DMS114 treated with DMSO at 0.1 percent for 48 hours (cell line): ENCODE measurements at regions not wholly inside any gene's neighbourhood (a gene's known extent, or its start where the extent isn't known, plus 50 kb on each side); places are given as distances from the start of the nearest gene placed in this dataset.

Source experiments
- DNase-seq: peaks from one replicate; lab custom pipeline; 2025; ENCODE audit not compliant: unreplicated experiment; lab: John Stamatoyannopoulos, UW

DNA sequence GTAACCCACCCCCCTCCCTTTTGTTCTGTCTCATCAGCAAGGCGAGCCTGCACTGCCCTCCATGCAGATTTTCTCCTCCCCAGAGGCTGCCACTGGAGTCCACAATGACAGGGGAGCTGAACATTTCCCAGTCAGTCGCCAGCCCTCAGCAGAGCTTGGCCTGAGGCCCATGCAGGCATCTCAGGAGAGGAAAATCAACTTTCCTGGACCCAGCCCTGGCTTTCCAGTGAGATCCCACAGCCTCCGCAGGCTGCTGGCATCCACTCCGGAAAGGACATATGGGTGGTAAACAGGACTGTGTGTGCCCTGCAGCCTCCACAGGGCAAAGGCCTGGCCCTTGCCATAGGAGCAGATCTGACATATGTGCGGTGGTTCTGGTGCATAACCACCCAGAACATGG is 253.8 kb downstream of the TNS1 start:
- no peak for DNase-seq

DNA sequence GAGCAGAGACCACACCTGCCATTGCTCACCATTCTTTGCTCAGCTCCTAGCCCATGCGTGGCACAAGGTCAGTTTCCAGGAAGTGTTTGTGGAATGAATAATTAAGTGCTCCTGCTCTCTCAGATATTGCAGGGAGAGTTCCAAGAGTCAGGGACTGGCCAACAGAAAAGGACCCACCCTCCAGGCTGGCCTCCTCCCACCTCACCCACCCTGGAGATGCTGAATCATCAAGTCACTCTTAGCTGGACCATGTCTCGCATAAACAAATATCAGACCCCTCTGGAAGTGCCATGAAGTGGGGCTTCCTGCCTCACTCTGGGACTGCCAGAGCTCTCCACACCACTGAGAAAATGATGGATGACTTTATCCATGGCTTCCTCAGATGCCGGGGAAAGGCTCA is 256.0 kb downstream of the TNS1 start:
- no peak for DNase-seq

DNA sequence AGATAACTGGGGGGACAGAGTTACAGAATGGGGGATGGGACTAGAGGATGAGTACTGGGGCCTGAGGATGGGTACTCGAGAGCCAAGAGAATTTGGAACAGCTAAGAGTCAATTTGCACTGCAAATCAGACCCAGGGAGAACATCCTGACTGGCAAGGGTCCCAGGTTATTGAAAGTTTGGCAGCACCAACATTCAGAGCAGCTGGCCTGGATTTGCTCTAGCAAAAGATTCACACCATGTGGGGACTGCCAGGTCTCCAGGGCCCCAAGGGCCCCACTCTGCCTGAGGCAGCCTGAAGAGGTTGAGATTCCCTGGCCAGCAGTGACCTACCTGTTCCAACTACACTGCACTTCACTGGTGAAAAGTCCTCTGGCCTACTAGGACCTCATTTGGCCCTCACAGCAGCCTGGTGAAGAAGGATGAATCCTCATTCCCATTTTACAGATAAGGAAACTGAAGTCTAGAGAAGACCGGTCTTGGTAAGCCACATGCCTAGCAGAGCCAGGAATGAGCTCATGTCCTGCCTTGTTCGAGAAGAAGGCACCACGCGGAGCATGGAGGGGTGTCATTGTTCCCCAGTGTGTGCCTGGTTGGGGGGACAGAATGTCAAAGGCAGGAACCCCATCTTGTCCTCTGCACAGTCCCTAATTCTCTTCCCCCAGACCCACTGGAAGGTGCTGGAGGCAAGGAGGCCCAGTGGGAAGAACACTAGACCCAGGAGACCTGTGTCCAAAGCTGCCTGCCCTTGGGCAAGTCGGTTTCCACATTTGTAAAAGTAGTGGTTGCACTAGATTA is 258.6 kb downstream of the TNS1 start:
- no peak for DNase-seq

DNA sequence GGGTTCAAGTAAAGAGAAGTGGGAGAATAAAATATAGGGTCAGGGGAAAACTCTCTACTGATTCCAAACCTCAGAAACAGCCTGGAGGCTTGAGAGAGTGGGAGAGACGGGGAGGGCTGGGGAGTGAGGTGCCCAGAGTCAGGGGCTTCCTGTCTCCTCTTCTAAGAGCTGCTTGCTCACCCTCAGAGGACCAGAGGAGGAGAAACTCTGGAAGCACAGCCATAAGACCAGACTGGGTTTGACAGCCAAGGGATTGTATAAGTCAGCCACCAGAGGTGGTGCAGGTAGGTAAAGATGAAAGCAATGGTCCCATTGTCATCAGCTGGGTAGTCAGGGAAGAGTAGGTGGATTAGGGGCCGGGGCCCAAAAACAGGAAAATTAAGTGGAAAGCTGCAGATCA is 259.4 kb downstream of the TNS1 start:
- DNase-seq: no peak

DNA sequence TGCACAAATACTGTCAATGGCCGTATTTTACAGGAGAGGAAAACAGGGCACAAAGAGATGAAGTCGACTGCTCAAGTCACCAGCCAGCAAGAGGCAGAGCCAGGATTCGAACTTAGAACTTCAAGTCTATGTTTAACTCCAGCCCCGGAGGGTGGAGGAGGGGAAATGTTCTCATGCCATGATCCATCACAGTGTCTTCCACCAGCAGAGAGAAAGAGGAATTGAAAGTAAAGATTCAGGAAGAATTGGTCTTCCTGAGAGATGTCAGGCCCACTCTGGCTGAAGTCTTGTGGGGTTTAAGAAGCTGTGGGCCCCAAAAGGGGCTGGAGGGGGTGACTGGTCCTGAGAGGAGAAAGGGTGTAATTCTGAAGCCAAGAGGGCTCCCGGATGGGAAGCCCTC is 260.0 kb downstream of the TNS1 start:
- DNase-seq: no peak

DNA sequence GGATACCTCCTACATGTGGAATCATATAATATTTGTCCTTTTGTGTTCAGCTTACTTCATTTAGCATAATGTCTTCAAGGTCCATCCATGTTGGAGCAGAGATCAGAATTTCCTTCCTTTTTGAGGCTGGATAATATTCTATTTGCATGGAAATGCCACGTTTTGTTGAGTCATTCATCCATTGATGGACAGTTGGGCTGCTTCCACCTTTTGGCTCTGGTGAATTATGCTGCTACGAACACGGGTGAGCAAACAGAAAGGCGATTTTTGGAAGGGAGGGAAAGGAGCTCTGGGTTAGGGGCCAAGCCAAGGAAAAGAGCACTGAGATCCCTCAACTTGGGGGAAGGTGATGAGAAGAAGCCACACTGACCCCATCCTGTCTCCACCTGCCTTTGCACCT is 260.5 kb downstream of the TNS1 start:
- no peak for DNase-seq

DNA sequence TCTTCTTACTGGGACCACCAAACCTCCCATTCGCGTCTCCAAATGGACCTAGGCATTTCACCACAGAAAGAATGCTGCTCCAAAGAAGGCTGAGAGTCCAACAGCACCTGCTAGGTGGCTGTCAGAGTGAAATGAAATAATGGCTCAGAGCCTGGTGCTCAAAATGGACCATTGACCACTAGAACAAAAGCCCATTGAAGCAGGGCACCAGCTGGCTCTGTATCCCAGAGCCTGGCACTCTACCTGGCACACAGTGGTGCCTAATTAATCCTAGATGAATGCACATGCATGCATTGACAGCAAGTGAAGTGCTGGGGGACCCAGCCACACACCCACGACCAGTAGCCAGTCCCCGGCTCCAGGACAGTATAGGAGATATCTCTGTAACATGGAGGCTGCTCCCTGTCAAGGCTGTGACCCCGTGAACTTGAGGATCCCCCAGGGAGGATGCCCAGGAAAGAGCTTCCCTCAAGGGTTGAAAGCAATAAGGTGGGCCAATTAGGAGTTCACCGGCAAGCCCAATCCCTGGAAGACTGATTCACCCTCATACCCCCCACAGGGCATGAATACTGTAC is 261.3 kb downstream of the TNS1 start:
- DNase-seq: no peak

DNA sequence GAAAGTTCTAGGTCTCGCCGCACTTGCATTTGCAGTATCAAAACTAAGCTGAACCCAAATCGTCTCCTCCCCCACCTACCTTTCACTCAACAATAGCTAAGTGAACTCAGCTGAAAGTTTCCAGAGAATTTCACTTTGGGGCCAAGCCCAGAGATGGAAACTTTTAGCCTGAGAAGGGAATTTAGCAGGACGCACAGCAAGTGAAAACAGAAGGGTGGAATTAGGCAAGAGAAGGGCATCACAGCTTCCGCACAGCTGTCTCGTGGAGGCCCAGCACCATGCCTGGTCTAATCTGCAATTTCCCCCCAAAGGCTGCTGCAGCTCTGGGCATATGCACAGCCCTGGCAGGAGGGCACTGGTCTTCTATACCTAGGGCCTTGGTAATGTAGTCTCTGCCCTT is 262.0 kb downstream of the TNS1 start:
- no peak for DNase-seq

DNA sequence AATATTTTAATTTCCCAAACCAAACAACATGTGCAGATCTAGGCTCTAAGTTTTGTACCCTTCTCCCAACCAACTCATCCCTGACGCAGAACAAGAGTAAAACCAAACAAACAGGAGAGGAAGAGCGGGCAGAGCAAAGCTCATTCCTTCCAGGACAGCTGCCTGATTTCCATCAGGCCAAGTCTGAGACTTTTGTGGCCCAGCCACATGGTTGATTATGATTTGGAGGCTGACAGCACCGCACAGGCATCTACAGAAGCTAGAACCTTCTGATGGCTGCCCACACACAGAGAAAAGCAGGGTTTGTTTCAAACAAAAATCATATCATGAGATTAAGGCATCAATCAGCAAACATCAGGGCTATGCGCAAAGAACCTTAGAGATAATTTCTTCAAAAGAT is 262.6 kb downstream of the TNS1 start:
- no peak for DNase-seq

DNA sequence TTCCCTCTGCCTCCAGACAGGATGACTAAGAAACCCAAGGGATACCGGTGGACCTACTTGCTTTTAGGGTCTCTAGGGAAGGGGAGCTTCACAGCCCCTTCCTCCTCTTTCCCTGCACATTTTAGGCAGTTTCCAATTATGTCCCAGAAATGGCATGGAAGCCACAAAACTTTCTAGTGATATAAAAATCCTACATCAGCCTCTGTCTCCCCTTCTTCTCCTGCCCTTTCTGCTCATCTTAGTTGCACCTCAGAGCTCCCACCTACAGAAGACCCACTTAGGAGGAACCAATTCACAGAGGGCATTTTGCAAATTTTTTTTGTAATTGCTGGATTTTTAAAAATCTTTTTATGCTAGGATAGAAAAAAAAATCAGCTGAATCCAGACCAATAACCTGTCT is 263.1 kb downstream of the TNS1 start:
- DNase-seq: peak; percentile 7

DNA sequence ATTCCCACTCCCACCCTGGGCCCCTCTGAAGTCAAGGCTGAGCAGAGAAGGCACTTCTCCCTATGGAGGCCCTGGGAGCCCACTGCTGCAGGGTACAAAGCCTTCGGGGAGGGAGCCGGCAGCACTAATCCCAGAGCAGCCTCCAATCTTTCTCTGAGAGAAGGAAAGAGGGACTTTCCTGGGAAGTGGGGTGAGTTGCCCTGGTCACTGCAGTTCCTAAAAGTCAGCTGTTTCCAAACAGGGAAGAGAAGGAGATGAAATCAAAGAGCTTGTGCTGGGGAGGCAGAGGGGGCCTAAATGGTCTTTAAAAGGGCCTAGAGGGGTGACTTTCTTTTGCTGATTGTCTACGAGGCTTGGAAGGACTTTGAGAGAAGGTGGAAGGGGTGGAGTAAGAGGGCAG is 264.7 kb downstream of the TNS1 start:
- no peak for DNase-seq

DNA sequence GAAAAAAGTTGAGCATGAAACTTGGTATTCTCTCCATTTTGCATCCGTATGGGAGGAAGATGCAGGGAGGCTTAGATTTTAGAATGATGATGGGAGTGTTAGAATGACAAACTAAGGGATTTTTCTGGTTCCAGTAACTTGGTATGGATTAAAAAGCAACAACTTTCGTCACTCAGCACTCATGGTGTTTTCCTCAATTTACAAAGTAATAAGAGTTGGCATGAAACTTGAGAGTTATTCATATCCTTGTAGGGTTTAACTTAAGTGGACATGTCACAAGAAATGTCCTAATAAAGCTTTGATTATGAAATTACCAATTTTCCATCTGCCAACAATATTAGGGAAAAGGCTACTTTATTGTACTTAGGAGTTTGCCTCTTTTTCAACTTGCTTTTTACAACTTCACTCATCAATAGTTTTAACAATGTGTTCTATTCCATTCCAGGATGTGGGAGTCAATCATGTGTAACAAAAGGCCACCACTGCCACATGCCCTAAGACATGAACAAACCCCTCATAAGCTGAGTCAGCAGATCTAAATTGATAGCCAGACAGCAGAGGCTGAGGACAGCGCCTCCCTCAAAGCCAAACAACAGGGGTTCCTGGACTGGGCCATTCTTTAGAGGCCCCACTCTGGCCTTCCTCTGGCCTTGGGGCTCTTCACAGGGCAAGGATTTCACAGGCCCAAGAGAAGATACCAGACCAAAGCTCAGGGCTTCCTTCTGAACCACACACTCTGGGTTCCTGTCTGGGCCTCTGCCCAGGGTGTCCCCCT is 265.8 kb downstream of the TNS1 start:
- no peak for DNase-seq

DNA sequence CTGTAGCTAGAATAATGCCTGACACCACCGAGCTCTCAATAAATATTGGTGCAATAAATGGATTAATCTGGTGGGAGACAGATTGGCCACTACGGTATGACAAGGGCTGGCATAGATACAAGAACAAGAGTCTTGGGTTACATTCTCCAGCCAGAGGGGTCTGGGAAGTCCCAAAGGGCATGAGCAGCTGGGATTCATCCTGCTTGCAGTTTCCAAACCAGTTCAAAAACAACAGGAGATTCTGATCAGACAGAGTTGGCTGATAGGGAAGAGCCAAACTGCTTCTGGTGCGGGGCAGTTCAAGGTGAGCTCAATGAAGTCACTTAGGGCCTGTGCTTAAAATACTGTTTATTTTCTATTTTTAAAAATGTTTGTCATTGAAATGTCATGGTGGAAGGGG is 266.9 kb downstream of the TNS1 start:
- DNase-seq: no peak

DNA sequence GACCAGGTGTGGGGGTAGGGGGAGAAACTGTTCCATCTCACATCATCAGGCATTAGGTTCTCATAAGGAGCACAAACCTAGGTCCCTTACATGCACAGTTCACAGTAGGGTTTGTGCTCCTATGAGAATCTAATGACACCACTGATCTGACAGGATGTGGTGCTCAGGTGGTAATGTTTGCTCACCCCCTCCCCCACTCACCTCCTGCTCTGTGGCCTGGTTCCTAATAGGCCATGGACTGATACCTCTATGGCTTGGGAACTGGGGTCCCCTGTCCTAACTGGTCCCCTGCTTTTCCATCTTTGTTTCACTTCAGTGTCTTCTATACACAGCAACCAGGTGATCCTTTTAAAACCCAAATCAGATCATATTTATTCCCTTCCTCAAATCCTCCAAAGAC is 267.8 kb downstream of the TNS1 start:
- no peak for DNase-seq

DNA sequence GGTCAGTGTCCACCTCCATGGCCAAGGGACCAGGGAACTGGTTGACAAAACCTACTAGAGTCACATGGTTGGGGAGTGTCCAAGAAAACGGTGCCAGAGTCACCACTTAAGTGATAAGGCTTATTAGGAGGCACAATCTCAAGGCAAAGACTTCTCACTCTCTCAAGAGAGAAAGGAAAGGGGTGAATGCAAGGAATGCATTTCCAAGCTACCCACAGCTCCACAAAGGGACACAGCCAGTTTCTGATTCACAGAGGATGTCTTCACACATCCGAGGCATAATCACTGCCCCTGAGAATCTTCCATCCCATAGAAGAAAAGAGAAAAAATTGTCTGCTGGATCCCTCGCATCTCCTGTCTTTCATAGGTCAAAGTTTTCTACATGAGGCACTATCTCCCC is 269.3 kb downstream of the TNS1 start:
- no peak for DNase-seq

DNA sequence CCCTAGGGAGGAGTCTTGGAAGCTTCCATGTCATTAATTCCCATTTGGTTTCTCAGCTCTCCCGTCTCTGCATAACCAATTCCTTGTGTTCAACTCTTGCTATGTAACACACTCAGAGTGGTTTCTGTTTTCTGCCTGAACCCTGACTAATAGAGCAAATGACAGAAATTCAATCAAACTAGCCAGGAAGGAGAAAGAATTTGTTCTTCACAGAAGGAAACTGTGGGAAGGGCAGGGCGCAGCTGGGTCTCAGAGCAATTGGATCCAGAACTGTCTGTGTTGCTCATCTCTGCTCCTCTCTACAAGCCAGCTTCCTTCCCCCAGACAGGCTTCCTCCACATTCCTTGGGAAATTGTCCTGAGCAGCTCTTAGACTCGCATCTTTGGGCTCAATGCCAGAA is 269.8 kb downstream of the TNS1 start:
- DNase-seq: no peak

DNA sequence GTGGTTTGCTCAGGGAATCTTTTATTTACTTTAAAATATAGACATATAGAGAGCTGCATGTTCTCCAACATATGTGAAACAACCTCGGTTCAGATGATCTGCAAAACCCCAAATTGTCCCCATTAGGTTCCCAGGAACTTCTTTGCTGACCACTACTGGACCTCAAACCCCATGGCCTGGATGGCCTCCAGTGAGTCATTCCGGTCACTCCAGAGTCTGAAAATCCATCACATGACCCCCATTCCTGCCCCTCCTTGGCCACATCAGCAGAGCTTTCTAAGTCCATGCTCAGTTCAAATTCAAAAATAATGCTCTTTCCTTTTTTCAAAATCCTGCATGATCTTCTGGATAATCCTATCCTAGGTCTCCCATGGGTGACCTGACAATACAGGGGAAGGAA is 271.0 kb downstream of the TNS1 start:
- no peak for DNase-seq

DNA sequence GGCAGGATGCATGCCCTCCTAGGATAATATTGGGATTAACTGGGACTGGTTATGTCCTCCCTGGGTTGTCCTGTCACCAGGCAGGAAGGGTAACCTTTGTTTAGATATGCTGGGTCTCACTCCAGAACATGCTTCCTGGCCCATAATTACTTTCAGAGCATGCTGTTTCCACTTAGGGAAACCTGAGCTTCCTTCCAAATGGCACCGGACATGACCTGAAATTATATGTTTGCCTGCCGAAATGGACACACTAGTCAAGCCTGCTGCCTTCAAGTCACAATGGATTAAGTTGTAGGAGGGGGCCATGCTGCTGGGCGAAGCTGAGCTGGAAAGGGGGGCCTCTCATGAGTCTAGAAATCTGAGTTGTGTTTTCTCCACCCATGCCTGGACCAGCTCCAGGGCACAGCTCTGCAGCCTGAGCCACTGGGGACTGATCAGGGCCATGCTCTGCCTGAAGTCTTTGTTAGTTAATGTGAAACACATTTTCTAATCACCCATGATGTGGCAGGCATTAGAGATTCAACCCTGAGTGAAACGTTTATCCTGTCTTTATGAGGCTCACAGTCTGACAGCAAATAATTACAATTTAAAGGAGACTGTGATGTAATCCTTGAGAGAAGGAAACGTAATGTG is 273.3 kb downstream of the TNS1 start:
- no peak for DNase-seq

DNA sequence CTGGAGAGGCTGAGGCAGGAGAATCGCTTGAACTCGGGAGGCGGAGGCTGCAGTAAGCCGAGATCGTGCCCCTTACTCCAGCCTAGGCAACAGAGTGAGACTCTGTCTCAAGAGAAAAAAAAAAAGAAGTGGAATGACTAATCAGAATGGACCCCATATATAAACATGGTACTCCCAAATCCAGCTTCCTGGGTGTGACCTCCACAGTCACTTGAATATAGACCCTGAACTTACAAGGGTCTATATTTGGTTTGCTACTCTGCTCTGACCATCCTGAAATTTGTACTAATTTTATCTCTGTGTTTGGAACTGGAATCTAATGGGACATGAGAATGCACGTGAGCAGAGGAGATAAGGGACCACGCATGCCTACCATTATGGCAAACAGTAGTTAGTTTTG is 275.0 kb downstream of the TNS1 start:
- DNase-seq: no peak

DNA sequence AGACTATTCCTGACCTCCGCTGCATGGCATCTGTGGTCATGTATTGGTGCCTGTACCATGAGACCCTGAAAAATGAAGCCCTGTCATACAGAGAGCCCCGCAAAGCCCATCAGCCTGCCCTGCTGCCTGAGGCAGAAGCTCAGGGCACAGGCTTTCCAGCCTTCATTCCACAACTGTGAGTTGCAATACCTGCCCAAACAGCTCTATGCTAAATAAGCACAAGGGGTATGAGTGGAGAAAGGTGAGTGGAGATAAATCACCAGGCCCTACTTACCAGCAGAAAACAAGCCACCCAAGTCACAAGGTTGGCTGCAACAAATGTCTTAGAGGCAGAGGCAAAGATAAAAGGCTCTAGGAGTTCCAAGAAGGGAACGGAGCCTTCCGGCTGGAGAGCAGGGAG is 277.4 kb downstream of the TNS1 start:
- DNase-seq: no peak

DNA sequence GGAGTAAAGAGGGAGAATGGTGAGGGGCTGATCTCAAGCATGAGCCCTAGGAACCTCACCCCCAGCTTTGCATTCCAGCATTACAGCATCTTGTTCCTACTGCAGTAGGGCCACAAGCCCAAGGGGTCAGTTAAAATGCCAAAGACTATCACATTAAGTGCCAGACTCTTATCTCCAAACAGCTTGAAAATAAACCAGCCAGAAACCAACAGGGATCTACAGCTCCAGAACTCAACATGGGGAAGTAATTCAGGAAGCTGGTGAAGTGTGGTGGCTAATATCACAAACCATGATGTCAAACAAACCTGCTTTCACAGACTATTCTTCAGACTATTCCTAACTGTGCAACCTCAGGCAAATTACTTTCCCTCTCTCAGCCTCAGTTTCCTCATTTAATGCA is 278.3 kb downstream of the TNS1 start:
- DNase-seq: no peak

DNA sequence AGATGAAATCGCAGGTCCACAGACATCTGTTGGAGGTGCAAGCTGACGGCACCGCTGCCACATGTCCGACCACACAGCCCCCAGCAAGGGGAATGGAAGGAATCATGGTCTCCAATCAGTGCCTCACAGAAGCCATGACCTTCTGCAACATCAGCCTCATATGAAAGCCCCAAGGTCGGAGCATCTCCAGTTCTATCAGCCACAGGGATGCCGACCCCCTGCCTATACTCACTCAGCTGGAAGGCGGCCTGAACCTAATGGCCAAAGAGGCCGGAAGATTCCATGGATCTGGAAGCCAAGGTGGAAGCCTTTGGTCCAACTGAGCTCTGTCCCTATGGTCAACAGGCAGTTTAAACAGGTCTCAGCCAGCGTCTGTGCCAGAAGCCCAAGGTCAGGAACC is 278.8 kb downstream of the TNS1 start:
- DNase-seq: no peak
